SK-N-SH (cell line): ENCODE measurements at regions not wholly inside any gene's neighbourhood (a gene's known extent, or its start where the extent isn't known, plus 50 kb on each side); places are given as distances from the start of the nearest gene placed in this dataset.

Source experiments
- CTCF ChIA-PET: fragments of 300-600, 350-600 bp; formaldehyde crosslinking; extraction: SDS; loops from one replicate; lab custom pipeline; 2021; lab: Yijun Ruan, JAX
- POLR2A ChIA-PET: fragments of 350-600 bp; sonication (Branson Sonifier 250); formaldehyde crosslinking; extraction: SDS; loops from one replicate; lab custom pipeline; 2020; ENCODE audit warnings: antibody characterized with exemption, inconsistent platforms; lab: Yijun Ruan, JAX
- DNase-seq: peaks from one replicate; pipeline ENCODE4 v3.0.0; 2012
- H2AFZ ChIP-seq: fragments of 200-600 bp; sonication (generic); 2 replicates; pipeline ENCODE4 v1.8.1; 2016; ENCODE audit warnings: antibody characterized with exemption, mild to moderate bottlenecking, low read depth
- H3F3A ChIP-seq: fragments of 200-600 bp; sonication (generic); replicated peaks from 2 replicates; pipeline ENCODE3; 2016; ENCODE audit warnings: antibody characterized with exemption, mild to moderate bottlenecking; ENCODE audit not compliant: insufficient read depth
- H3K27ac ChIP-seq, 2 experiments: fragments of 200-500 bp in 1 of 2; fragments of 200-600 bp in 1 of 2; sonication (Bioruptor generic) in 1 of 2; sonication (generic), shearing (Covaris generic) in 1 of 2; 2 replicates each; pipeline versions ENCODE4 v1.5.1 to v1.6.1; 2014 to 2016; ENCODE audit warnings: low read depth in 2 of 2, inconsistent platforms in 1 of 2, low read length in 1 of 2, mild to moderate bottlenecking in 1 of 2, mixed read lengths in 1 of 2
- H3K27me3 ChIP-seq: fragments of 200-600 bp; sonication (generic), shearing (Covaris generic); 2 replicates; pipeline ENCODE4 v1.6.1; 2016; ENCODE audit warnings: mixed run types; ENCODE audit not compliant: insufficient read depth
- H3K36me3 ChIP-seq, 2 experiments: fragments of 200-500 bp in 1 of 2; fragments of 200-600 bp in 1 of 2; sonication (Bioruptor generic) in 1 of 2; sonication (generic) in 1 of 2; replicated peaks in 1 of 2; 2 replicates each; pipeline versions ENCODE3 to v1.5.1; 2014 to 2016; ENCODE audit warnings: low read length in 1 of 2, mild to moderate bottlenecking in 1 of 2; ENCODE audit not compliant: insufficient read depth in 2 of 2, control insufficient read depth in 1 of 2
- H3K4me1 ChIP-seq, 2 experiments: fragments of 200-500 bp in 1 of 2; fragments of 200-600 bp in 1 of 2; sonication (Bioruptor generic) in 1 of 2; sonication (generic), shearing (Covaris generic) in 1 of 2; 2 replicates each; pipeline versions ENCODE4 v1.5.1 to v1.6.1; 2014 to 2016; ENCODE audit warnings: low read depth in 1 of 2, low read length in 1 of 2, mixed run types in 1 of 2; ENCODE audit not compliant: insufficient read depth in 2 of 2, control insufficient read depth in 1 of 2
- H3K4me2 ChIP-seq: fragments of 200-600 bp; sonication (generic), shearing (Covaris generic); 2 replicates; pipeline ENCODE4 v1.6.1; 2017; ENCODE audit warnings: mixed run types
- H3K4me3 ChIP-seq, 2 experiments: fragments of 200-500 bp in 1 of 2; fragments of 200-600 bp in 1 of 2; sonication (Bioruptor generic) in 1 of 2; sonication (generic), shearing (Covaris generic) in 1 of 2; 2 replicates each; pipeline versions ENCODE4 v1.5.1 to v1.8.1; 2014 to 2016; ENCODE audit warnings: low read depth in 2 of 2, inconsistent platforms in 1 of 2, low read length in 1 of 2, mild to moderate bottlenecking in 1 of 2, mixed read lengths in 1 of 2, moderate library complexity in 1 of 2
- H3K79me2 ChIP-seq: fragments of 200-600 bp; sonication (generic); 2 replicates; pipeline ENCODE4 v1.8.1; 2017; ENCODE audit warnings: mild to moderate bottlenecking; ENCODE audit not compliant: insufficient read depth
- H3K9ac ChIP-seq: fragments of 200-600 bp; sonication (generic); 2 replicates; pipeline ENCODE4 v1.6.1; 2017; ENCODE audit warnings: mixed run types
- H3K9me2 ChIP-seq: fragments of 200-600 bp; sonication (generic); 2 replicates; pipeline ENCODE4 v1.6.1; 2017; ENCODE audit warnings: mixed run types
- H3K9me3 ChIP-seq: fragments of 200-600 bp; sonication (generic); 2 replicates; pipeline ENCODE4 v1.6.1; 2017; ENCODE audit warnings: mixed run types, mild to moderate bottlenecking, moderate library complexity
- H4K20me1 ChIP-seq: fragments of 200-600 bp; sonication (generic); 2 replicates; pipeline ENCODE4 v1.6.1; 2017; ENCODE audit warnings: mild to moderate bottlenecking, mixed run types; ENCODE audit not compliant: insufficient read depth
- CTCF ChIP-seq: fragments of 200-600 bp; sonication (generic); IDR thresholded peaks from 2 replicates; pipeline ENCODE4 v1.6.1; 2017; ENCODE audit warnings: antibody characterized with exemption, mild to moderate bottlenecking, moderate library complexity
- ELF1 ChIP-seq: IDR thresholded peaks from 2 replicates; pipeline ENCODE4 v1.4.0; 2012
- EP300 ChIP-seq, 2 experiments: IDR thresholded peaks; 2 replicates each; pipeline versions ENCODE4 v1.4.0 to v1.6.1; 2012; ENCODE audit warnings: borderline replicate concordance in 1 of 2, low read depth in 1 of 2, low read length in 1 of 2
- MXI1 ChIP-seq: IDR thresholded peaks from 2 replicates; pipeline ENCODE4 v1.6.1; 2012; ENCODE audit warnings: mild to moderate bottlenecking, low read depth, low read length, improper control_type of control experiment
- POLR2AphosphoS5 ChIP-seq: IDR thresholded peaks from 2 replicates; pipeline ENCODE4 v1.6.1; 2012; ENCODE audit warnings: low read depth, low read length
- RAD21 ChIP-seq: IDR thresholded peaks from 2 replicates; pipeline ENCODE4 v1.6.1; 2012; ENCODE audit warnings: mild to moderate bottlenecking, low read length
- SMC3 ChIP-seq: IDR thresholded peaks from 2 replicates; pipeline ENCODE4 v1.6.1; 2012; ENCODE audit warnings: low read depth, low read length, improper control_type of control experiment
- TAF1 ChIP-seq: IDR thresholded peaks from 2 replicates; pipeline ENCODE4 v1.6.1; 2012; ENCODE audit warnings: low read depth, mild to moderate bottlenecking, low read length, moderate library complexity, borderline replicate concordance
- USF2 ChIP-seq: fragments of 150-350 bp; IDR thresholded peaks from 2 replicates; pipeline ENCODE4 v1.6.1; 2017; ENCODE audit warnings: antibody characterized with exemption, low read length, low read depth, borderline replicate concordance
- YY1 ChIP-seq: IDR thresholded peaks from 2 replicates; pipeline ENCODE4 v1.4.0; 2012; ENCODE audit warnings: low read depth, mild to moderate bottlenecking
- ZBTB33 ChIP-seq: IDR thresholded peaks from 2 replicates; pipeline ENCODE4 v1.4.0; 2012; ENCODE audit warnings: low read depth, borderline replicate concordance
- WGBS: methylation state at CpG from one replicate; pipeline ENCODE4 v1.1.6; 2017; ENCODE audit warnings: low lambda C conversion rate; 5-methylcytosine and 5-hydroxymethylcytosine counted together

GRCh38 chr21:24045775-24046215 lies 1561.5 kb downstream of the MRPL39 start (continued):
- peak; percentile 23; the same call in 1 of the 2 replicates for TF ChIP-seq POLR2AphosphoS5
- peak; percentile 51 for TF ChIP-seq RAD21
- TF ChIP-seq CTCF = peak; percentile 83
- TF ChIP-seq YY1 = no peak
- TF ChIP-seq USF2 = no peak
- no peak for TF ChIP-seq ELF1
- TF ChIP-seq EP300 (IDR thresholded peaks at IDR 0.05; ENCODE audit: borderline replicate concordance in 1 of 2, low read depth in 1 of 2, low read length in 1 of 2) = peak in 1 of 2 experiments; percentile 35; a peak in 1 of 4 replicates

GRCh38 chr21:24045373-24045772 lies 1561.9 kb downstream of the MRPL39 start:
- Histone ChIP-seq H3K27me3 (no peaks in the 10 kb centered on the region), H3K9me2 (no peaks in the 10 kb centered on the region), H3K27ac (peak overlapping the region in 1 of 2 experiments; percentile 92; a peak in 2 of 4 replicates), H4K20me1 (no peaks in the 10 kb centered on the region), H3K79me2 (no peaks in the 10 kb centered on the region), H3K4me1 (peaks cover 3 to 7% of the 10 kb centered on the region in 2 experiments; a peak in 2 of 4 replicates), H3K4me3 (no peak overlapping the region), H3F3A (peaks cover 6% of the 10 kb centered on the region), H3K9ac (no peak overlapping the region), H3K36me3 (no peaks in the 10 kb centered on the region), H3K9me3 (no peaks in the 10 kb centered on the region), H3K4me2 (peak overlapping the region; percentile 23; the same call in 1 of the 2 replicates), H2AFZ (peak overlapping the region; percentile 57)
- ChIA-PET POLR2A (no interaction called here), CTCF (interaction anchor here (0.6 to 1.5 kb wide), 14 partner anchors 10 to 436 kb away, joined by 3 to 8 read pairs (median 4); no protein-coding TSS in a partner anchor)
- DNase-seq = no peak
- TF ChIP-seq YY1 = no peak
- no peak for TF ChIP-seq ZBTB33
- no peak for TF ChIP-seq TAF1
- TF ChIP-seq SMC3 = no peak
- no peak for TF ChIP-seq MXI1
- TF ChIP-seq POLR2AphosphoS5 = no peak
- 60% methylated on average over 4 of the region's 4 CpGs for WGBS
